ENCODE measurements at regions not wholly inside any gene's neighbourhood (a gene's known extent, or its start where the extent isn't known, plus 50 kb on each side); places are given as distances from the start of the nearest gene placed in this dataset.

DNA sequence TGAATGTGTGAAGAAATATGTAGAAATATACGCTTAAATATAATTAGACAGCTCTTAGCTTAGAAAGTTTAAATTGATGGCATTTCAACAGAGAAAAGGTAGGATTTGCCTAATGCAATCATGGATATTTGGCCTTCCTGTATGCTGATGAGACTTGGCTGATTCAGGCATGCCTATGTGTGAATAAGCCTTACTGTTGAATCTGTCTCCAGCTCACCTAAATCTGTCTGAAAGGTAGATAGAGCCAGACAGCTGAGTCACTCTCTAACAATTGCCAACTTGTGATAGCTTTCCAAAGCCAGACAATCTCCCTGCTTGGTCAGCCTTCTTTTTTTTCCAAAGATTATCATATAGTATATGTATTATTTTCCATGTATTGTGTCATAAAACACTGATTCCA is 92.8 kb upstream of the FLRT2 start:
- TF ChIP-seq, protein P1, sequence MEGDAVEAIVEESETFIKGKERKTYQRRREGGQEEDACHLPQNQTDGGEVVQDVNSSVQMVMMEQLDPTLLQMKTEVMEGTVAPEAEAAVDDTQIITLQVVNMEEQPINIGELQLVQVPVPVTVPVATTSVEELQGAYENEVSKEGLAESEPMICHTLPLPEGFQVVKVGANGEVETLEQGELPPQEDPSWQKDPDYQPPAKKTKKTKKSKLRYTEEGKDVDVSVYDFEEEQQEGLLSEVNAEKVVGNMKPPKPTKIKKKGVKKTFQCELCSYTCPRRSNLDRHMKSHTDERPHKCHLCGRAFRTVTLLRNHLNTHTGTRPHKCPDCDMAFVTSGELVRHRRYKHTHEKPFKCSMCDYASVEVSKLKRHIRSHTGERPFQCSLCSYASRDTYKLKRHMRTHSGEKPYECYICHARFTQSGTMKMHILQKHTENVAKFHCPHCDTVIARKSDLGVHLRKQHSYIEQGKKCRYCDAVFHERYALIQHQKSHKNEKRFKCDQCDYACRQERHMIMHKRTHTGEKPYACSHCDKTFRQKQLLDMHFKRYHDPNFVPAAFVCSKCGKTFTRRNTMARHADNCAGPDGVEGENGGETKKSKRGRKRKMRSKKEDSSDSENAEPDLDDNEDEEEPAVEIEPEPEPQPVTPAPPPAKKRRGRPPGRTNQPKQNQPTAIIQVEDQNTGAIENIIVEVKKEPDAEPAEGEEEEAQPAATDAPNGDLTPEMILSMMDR (IDR thresholded peaks at IDR 0.05) = no peak
- TF ChIP-seq GABPB1 (CRISPR knock-in tag; IDR thresholded peaks at IDR 0.05) (no peak), NFYB (CRISPR knock-in tag; conservative IDR thresholded peaks at IDR 0.05; ENCODE audit: low read depth) (no peak), CBFB (CRISPR knock-in tag; IDR thresholded peaks at IDR 0.05; ENCODE audit: low read depth) (no peak), ZNF138 (CRISPR knock-in tag; conservative IDR thresholded peaks at IDR 0.05) (no peak), ESRRA (CRISPR knock-in tag; IDR thresholded peaks at IDR 0.05; ENCODE audit: borderline replicate concordance) (no peak), ZNF121 (CRISPR knock-in tag; IDR thresholded peaks at IDR 0.05) (no peak), CREB1 (CRISPR knock-in tag; IDR thresholded peaks at IDR 0.05) (no peak), ELF4 (CRISPR knock-in tag; IDR thresholded peaks at IDR 0.05; ENCODE audit: low read depth) (no peak)
- TF ChIP-seq, protein P2, sequence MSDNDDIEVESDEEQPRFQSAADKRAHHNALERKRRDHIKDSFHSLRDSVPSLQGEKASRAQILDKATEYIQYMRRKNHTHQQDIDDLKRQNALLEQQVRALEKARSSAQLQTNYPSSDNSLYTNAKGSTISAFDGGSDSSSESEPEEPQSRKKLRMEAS (CRISPR knock-in tag; IDR thresholded peaks at IDR 0.05) = no peak
- TF ChIP-seq, protein P3, sequence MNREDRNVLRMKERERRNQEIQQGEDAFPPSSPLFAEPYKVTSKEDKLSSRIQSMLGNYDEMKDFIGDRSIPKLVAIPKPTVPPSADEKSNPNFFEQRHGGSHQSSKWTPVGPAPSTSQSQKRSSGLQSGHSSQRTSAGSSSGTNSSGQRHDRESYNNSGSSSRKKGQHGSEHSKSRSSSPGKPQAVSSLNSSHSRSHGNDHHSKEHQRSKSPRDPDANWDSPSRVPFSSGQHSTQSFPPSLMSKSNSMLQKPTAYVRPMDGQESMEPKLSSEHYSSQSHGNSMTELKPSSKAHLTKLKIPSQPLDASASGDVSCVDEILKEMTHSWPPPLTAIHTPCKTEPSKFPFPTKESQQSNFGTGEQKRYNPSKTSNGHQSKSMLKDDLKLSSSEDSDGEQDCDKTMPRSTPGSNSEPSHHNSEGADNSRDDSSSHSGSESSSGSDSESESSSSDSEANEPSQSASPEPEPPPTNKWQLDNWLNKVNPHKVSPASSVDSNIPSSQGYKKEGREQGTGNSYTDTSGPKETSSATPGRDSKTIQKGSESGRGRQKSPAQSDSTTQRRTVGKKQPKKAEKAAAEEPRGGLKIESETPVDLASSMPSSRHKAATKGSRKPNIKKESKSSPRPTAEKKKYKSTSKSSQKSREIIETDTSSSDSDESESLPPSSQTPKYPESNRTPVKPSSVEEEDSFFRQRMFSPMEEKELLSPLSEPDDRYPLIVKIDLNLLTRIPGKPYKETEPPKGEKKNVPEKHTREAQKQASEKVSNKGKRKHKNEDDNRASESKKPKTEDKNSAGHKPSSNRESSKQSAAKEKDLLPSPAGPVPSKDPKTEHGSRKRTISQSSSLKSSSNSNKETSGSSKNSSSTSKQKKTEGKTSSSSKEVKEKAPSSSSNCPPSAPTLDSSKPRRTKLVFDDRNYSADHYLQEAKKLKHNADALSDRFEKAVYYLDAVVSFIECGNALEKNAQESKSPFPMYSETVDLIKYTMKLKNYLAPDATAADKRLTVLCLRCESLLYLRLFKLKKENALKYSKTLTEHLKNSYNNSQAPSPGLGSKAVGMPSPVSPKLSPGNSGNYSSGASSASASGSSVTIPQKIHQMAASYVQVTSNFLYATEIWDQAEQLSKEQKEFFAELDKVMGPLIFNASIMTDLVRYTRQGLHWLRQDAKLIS (CRISPR knock-in tag; IDR thresholded peaks at IDR 0.05; ENCODE audit: borderline replicate concordance) = no peak
- TF ChIP-seq, protein P4, sequence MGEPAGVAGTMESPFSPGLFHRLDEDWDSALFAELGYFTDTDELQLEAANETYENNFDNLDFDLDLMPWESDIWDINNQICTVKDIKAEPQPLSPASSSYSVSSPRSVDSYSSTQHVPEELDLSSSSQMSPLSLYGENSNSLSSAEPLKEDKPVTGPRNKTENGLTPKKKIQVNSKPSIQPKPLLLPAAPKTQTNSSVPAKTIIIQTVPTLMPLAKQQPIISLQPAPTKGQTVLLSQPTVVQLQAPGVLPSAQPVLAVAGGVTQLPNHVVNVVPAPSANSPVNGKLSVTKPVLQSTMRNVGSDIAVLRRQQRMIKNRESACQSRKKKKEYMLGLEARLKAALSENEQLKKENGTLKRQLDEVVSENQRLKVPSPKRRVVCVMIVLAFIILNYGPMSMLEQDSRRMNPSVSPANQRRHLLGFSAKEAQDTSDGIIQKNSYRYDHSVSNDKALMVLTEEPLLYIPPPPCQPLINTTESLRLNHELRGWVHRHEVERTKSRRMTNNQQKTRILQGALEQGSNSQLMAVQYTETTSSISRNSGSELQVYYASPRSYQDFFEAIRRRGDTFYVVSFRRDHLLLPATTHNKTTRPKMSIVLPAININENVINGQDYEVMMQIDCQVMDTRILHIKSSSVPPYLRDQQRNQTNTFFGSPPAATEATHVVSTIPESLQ (CRISPR knock-in tag; IDR thresholded peaks at IDR 0.05) = no peak

All from WTC11 (cell line).